ENCODE measurements at regions not wholly inside any gene's neighbourhood (a gene's known extent, or its start where the extent isn't known, plus 50 kb on each side); places are given as distances from the start of the nearest gene placed in this dataset.

DNA sequence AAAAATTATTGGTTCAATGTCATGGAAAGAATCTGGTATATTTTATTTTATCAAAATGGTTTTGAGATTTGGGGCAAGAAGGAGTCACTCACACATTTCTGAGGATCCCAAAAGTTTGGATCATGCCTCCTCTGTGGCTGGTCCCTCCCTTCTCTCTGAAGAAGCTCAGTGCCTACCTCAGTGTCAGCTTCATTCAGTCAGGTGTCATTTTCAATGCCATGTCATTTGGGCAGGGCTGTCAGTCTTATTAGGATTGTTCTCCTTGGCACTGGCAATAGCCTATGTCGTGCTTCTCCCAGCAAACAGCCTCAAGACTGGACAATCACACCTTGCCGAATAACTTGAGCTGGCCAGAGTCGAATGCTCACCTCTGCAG, 264.5 kb upstream of the CAMK1G start:
- DNase-seq, result no peak

- DNase-seq, result no peak
Observed at GRCh38 chr1:209319549-209319948, 264.0 kb upstream of the CAMK1G start.

DNA sequence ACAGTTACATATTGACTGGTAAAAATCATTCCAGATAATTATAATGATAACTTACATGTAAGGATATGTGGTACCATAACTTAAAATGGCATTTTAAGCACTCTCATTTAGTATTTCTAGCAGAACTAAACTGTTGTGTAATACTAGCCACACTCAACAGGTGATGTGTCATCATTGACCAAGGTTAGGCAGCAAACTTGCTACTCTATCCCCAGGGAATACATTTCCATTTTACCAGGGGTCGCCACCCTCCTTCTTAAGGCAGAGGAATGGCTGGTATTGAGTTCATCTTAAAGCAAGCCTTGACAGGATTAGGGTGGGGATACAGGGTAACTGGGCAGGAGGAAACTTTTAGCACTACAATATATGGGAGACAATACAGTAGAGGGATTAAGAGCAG, 259.8 kb upstream of the CAMK1G start:
- DNase-seq, result no peak

DNA sequence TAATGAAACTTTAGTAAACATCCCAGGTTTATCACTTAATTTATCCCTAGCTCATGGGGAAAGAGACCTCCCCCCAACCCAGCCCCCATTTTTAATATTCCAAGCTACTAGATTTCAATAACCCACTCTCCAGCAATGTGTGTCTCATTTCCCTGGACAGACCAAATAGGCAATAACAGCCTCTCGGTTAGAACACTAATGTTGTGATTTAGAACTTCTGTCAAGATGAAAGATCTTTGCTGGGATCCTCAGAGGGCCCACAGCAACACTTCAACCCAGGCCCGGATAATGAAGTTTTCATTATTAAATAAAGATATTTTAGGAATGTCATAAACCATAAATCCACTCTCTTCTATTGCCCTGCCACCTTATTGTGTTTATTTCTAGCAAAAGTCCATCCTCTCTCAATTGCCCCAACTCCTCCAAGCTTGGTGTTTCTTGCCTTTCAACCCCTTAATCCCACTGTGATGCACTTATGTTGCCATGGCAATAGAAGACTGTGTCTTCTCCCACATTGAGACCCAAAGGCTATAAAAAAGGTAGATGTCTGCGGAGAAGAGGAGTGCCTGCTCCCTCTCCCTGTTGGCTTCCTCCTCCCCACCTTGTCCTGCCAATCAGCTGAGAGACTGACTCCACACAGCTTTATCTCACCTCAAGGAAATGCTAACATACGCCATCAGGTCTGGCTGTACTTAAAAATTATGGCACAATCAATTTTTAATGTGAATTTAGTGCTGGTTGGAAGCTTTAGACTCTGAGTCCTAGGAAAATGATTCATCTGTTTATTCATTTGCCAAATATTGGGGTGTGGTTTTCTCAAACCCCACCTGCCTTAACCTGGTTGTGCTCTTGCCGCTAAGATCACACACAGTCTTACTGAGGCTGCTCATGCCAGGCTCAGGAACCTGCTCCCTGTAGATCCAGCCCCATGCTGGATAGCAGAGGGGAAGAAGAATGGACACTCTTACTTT, 258.3 kb upstream of the CAMK1G start:
- DNase-seq, result no peak

- no peak for DNase-seq
Observed at GRCh38 chr1:209326076-209326475, 257.4 kb upstream of the CAMK1G start.

DNA sequence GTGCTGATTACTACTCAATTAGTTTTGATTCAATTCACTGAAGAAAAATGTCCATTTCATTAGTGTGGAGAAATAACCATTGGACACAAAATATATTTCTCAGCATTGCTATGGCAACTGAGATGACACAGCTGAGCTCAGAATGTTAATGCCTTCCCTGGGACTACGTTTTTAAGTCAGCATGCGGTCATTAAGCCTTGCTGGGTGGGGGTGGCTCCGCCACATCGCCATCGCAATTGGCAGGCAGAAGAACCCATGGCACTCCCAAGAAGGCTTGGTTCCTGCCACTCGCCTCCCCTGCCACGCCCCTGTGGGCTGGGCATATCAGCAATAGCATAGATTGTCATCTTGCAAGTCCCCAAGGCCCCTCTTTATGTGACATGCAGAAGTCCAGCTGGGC, 256.7 kb upstream of the CAMK1G start:
- DNase-seq, result no peak

DNA sequence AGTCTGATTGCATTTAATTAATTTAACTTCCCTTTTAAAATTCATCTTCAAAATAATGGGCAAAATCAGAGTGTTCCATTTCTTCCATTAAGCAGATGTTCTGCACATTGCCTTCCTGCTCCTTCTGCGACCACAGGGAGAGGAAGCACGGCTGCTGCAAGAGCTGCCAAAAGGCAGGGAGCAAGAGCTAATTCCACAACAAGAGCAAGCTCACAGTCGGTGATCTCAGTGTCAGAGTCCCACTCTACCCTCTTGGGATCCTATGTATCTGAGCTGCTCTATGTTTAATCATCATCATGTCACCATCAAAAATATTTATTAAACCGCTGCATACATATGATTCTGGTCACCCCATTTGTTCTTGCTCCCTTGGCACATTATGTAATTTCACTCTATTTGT, 255.3 kb upstream of the CAMK1G start:
- no peak for DNase-seq

GRCh38 chr1:209335178-209335577, 248.3 kb upstream of the CAMK1G start:
- DNase-seq, result no peak

GRCh38 chr1:209341146-209341545, 242.4 kb upstream of the CAMK1G start:
- no peak for DNase-seq

DNA sequence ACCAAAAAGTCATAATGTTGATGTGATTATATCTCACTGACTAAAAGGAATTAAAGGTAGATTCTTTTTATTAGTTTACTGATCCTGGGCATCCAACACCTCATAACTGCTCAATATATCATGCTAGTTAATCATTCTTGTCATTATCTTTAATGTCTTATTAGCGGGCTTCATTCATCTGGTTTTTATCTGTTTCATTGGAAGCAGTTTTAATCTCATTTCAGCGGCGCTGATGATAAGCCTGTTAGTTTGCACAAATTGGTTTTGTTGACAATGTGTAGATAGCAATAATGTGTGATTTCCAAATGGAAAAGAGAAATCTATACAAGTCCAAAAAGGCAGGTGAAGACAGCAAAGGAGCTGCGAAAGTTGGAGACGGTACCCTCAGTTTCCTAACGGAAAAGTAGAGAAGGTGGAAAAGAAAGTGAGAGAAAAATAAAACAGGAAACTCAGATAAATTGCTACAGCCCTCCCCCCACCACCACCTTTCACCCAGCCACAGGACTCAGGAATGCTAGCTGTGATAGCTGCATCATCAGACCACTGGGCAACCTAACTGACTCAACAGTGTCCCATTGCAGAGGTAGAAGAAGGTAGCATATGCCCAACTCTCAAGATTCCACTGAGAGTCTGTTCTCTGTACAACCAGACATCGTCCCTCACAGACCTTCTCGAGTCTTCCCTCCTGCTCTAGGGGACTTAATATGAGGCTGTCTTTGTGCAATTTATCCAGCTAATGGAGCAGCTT, 241.7 kb upstream of the CAMK1G start:
- no peak for DNase-seq

- DNase-seq, result no peak
Observed at GRCh38 chr1:209342441-209343175, 240.9 kb upstream of the CAMK1G start.

DNA sequence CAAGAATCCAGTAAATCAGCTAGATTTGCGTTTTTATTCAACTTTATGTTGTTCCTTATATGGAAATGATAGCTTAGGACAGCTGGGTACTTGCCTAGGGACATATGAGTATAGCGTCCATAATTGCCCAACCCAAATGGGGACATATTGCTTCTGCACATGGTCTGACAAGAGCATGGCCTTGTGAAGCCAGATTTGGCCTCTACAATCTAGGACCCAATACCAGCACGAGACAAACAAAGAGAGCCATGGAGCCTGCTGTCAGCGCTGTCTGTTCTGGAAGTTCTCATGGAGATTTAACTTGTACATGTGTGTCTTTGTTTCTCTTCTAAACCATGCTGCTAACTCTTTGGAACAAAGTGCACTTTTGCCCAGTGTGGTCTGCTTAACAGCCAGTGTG, 240.0 kb upstream of the CAMK1G start:
- DNase-seq, result no peak

DNA sequence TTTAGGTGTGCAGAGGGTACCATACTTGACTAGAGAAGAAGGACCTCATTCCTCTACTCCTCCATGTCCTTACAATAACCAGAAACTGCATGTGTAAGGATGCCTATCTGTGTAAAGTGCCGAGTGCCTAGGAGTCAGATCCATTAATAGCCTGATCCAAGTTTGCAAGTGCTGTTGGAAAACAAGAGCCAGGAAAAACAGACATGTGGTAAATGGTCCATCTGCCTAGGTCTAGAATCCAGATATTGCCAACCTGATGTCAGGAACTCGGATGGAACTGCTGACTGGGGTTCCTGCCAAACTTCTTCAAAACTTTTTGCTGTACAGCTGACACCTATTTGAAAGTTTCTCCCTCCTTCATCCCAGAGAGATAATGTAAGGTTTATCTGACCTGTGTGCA, 239.4 kb upstream of the CAMK1G start:
- DNase-seq, result no peak

- peak; percentile 56 for DNase-seq
Observed at GRCh38 chr1:209349363-209350308, 233.9 kb upstream of the CAMK1G start.

GRCh38 chr1:209353053-209353452, 230.5 kb upstream of the CAMK1G start:
- no peak for DNase-seq

DNA sequence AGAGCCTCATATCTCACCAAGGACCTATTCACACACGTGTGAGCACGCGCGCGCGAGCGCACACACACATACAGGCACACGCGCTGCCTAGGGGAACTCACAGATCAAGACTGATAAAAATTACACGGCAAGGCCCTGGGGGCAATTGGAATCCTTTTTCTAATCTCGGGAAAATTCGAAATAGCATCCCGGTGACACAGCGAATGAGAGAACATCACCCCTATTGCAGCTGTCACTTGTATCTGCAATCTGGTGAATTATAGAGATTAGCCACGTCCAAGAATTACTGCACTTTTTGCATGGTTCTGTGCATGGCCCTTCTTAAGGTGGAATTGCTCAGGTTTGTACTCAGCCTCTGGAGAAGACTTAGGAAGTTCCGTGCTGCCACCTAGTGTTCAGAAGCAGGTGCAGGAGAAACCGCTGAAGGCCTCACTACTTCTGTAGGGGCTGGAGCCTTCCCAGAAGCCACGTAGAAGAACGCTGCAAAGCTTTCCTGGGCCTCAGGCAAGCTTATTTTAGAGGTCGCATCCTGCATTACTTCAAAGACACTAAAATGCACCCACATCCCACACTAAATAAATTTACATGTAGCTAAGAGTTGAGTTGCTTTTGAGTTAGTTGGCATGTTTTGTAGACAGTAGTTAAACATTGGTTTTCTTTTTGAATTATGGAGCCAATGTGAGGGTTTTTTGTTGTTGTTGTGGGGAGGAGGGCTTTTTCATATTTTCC, 229.2 kb upstream of the CAMK1G start:
- peak; percentile 55 for DNase-seq

- DNase-seq, result no peak
Observed at GRCh38 chr1:209354840-209355165, 228.7 kb upstream of the CAMK1G start.

GRCh38 chr1:209355415-209355814, 228.1 kb upstream of the CAMK1G start:
- no peak for DNase-seq

- DNase-seq, result no peak
Observed at GRCh38 chr1:209356976-209357377, 226.5 kb upstream of the CAMK1G start.

DNA sequence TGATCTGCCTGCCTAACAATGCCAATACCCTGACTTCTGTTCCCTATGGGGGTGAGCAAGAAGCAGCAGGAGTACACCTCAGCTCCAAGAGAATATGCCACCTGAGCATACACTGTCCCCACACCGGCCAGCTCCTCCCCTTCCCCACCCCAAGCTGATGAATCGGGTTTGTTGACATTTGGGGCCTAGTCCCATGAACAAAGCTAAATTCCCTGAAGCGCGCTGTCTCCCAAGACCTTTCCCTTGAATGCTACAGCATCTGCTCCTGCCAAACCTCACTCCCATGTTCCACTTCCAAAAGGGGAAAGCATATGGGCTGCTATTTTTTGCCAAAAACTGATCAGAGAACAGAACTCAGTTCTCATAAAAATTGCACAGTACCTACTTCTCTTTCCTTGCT, 220.4 kb upstream of the CAMK1G start:
- DNase-seq, result no peak

GRCh38 chr1:209364716-209365115, 218.8 kb upstream of the CAMK1G start:
- no peak for DNase-seq

Measured in NCI-H2029 treated with DMSO at 0.1 percent for 48 hours (cell line).